Hepatocyte (in vitro differentiated cells): ENCODE measurements at regions not wholly inside any gene's neighbourhood (a gene's known extent, or its start where the extent isn't known, plus 50 kb on each side); places are given as distances from the start of the nearest gene placed in this dataset.
"Not testable (repeated sequence)": the region's sequence is repeated elsewhere in the genome, so short reads cannot be mapped to it uniquely, and the experiment has no call there.

ENCODE experiments used
- DNase-seq: peaks from one replicate; pipeline ENCODE4 v3.0.0-alpha.2; 2016; ENCODE audit warnings: low spot score
- H2AFZ ChIP-seq: fragments of 200-600 bp; sonication (generic); 2 replicates; pipeline ENCODE4 v1.6.0; 2016; ENCODE audit warnings: antibody characterized with exemption, mild to moderate bottlenecking
- H3K27ac ChIP-seq: fragments of 200-600 bp; sonication (generic); 2 replicates; pipeline ENCODE4 v1.5.1; 2016; ENCODE audit warnings: mild to moderate bottlenecking
- H3K27me3 ChIP-seq: fragments of 200-600 bp; sonication (generic); 2 replicates; pipeline ENCODE4 v1.6.1; 2016
- H3K36me3 ChIP-seq: fragments of 200-600 bp; sonication (generic); replicated peaks from 2 replicates; pipeline ENCODE4 v1.5.1; 2016; ENCODE audit warnings: low read depth; ENCODE audit not compliant: insufficient read depth
- H3K4me1 ChIP-seq: fragments of 200-600 bp; sonication (generic); 2 replicates; pipeline ENCODE4 v1.5.1; 2016; ENCODE audit warnings: mild to moderate bottlenecking, moderate library complexity; ENCODE audit not compliant: insufficient read depth
- H3K4me2 ChIP-seq: fragments of 200-600 bp; sonication (generic); 2 replicates; pipeline ENCODE4 v1.6.0; 2016
- H3K4me3 ChIP-seq: fragments of 200-600 bp; sonication (generic); 2 replicates; pipeline ENCODE4 v1.5.1; 2016; ENCODE audit warnings: mild to moderate bottlenecking
- H3K79me2 ChIP-seq: fragments of 200-600 bp; sonication (generic); 2 replicates; pipeline ENCODE4 v1.6.0; 2017; ENCODE audit warnings: mild to moderate bottlenecking
- H3K9me2 ChIP-seq: fragments of 200-600 bp; sonication (generic); replicated peaks from 2 replicates; pipeline ENCODE4 v1.6.0; 2017; ENCODE audit warnings: mild to moderate bottlenecking; ENCODE audit not compliant: insufficient read depth
- H3K9me3 ChIP-seq: fragments of 200-600 bp; sonication (generic); 2 replicates; pipeline ENCODE4 v1.5.1; 2016; ENCODE audit warnings: low read depth, mild to moderate bottlenecking
- H4K20me1 ChIP-seq: fragments of 200-600 bp; sonication (generic); 2 replicates; pipeline ENCODE4 v1.6.0; 2016; ENCODE audit warnings: mild to moderate bottlenecking; ENCODE audit not compliant: insufficient read depth, poor library complexity, severe bottlenecking
- CTCF ChIP-seq: fragments of 200-600 bp; sonication (generic); IDR thresholded peaks from 2 replicates; pipeline ENCODE4 v1.5.1; 2016; ENCODE audit warnings: antibody characterized with exemption, mild to moderate bottlenecking; ENCODE audit not compliant: poor library complexity
- EZH2 ChIP-seq: fragments of 200-600 bp; sonication (generic); IDR thresholded peaks from 2 replicates; pipeline ENCODE4 v1.6.1; 2016; ENCODE audit warnings: antibody characterized with exemption, mild to moderate bottlenecking, borderline replicate concordance
- EZH2phosphoT487 ChIP-seq: fragments of 200-600 bp; sonication (generic); IDR thresholded peaks from one replicate; pipeline ENCODE4 v1.6.1; 2018; ENCODE audit warnings: antibody characterized with exemption, mild to moderate bottlenecking, low read depth, moderate library complexity; ENCODE audit not compliant: unreplicated experiment, severe bottlenecking
- WGBS: methylation state at CpG from one replicate; pipeline ENCODE4 v1.1.6; 2016; ENCODE audit warnings: low lambda C conversion rate; ENCODE audit errors: missing lambda C conversion rate; 5-methylcytosine and 5-hydroxymethylcytosine counted together

GRCh38 chr21:36263797-36264196 is 56.2 kb upstream of the MORC3 start:
- DNase-seq = no peak
- H3K4me1 ChIP-seq = peaks cover 9% of the 10 kb centered on the region
- H3K9me3 ChIP-seq = no peaks in the 10 kb centered on the region
- H4K20me1 ChIP-seq = no peaks in the 10 kb centered on the region
- no peak overlapping the region for H2AFZ ChIP-seq
- no peaks in the 10 kb centered on the region for H3K9me2 ChIP-seq
- TF ChIP-seq EZH2 (no peak), EZH2phosphoT487 (no peak), CTCF (no peak)
- 96% methylated on average over 8 of the region's 8 CpGs for WGBS
- H3K36me3 ChIP-seq = no peaks in the 10 kb centered on the region
- no peak overlapping the region for H3K4me3 ChIP-seq
- H3K79me2 ChIP-seq = no peaks in the 10 kb centered on the region
- no peaks in the 10 kb centered on the region for H3K27me3 ChIP-seq
- no peak overlapping the region for H3K27ac ChIP-seq
- no peak overlapping the region for H3K4me2 ChIP-seq

- Histone ChIP-seq H3K9me3 (no peaks in the 10 kb centered on the region), H4K20me1 (no peaks in the 10 kb centered on the region), H3K4me1 (peaks cover 9% of the 10 kb centered on the region), H3K79me2 (no peaks in the 10 kb centered on the region), H3K4me3 (no peak overlapping the region), H3K4me2 (no peak overlapping the region), H3K36me3 (no peaks in the 10 kb centered on the region), H3K27ac (no peak overlapping the region), H3K27me3 (no peaks in the 10 kb centered on the region), H2AFZ (no peak overlapping the region), H3K9me2 (no peaks in the 10 kb centered on the region)
- DNase-seq = no peak
- TF ChIP-seq CTCF (no peak), EZH2phosphoT487 (no peak), EZH2 (no peak)
- 91% methylated on average over 9 of the region's 9 CpGs for WGBS
Measured at GRCh38 chr21:36265431-36265830, 54.6 kb upstream of the MORC3 start.

- H3K27ac ChIP-seq = peak overlapping the region; percentile 10
- H3K4me2 ChIP-seq = peak overlapping the region; percentile 21
- not testable (repeated sequence) for H3K36me3 ChIP-seq, H3K9me3 ChIP-seq, H3K4me3 ChIP-seq, H4K20me1 ChIP-seq, H3K79me2 ChIP-seq, H2AFZ ChIP-seq, H3K4me1 ChIP-seq, H3K27me3 ChIP-seq, H3K9me2 ChIP-seq
- 22% methylated on average over 6 of the region's 6 CpGs for WGBS
- DNase-seq = peak; percentile 31
Measured at GRCh38 chr21:36267828-36268227, 52.2 kb upstream of the MORC3 start.

- not testable (repeated sequence) for H3K4me1 ChIP-seq, H3K9me3 ChIP-seq, H3K4me3 ChIP-seq, H3K27me3 ChIP-seq, H3K9me2 ChIP-seq, H3K36me3 ChIP-seq, DNase-seq, H2AFZ ChIP-seq, H4K20me1 ChIP-seq, H3K79me2 ChIP-seq
- Histone ChIP-seq H3K27ac (peak overlapping the region; percentile 44), H3K4me2 (peak overlapping the region; percentile 21)
- 80% methylated on average over 4 of the region's 4 CpGs for WGBS
Measured at GRCh38 chr21:36268264-36268663, 51.7 kb upstream of the MORC3 start.
